A549 (cell line): ENCODE measurements at regions not wholly inside any gene's neighbourhood (a gene's known extent, or its start where the extent isn't known, plus 50 kb on each side); places are given as distances from the start of the nearest gene placed in this dataset.

Source experiments
- ATAC-seq, 2 experiments: fragments of 200-7000 bp in 1 of 2; fragments of >200 bp in 1 of 2; cut with Nextera tagmentation in 1 of 2; cut with Tn5 transposase in 1 of 2; 3 replicates each; pipeline versions ENCODE4 v1.8.0 to v1.9.1; 2018 to 2020; ENCODE audit warnings: mild to moderate bottlenecking in 1 of 2, moderate library complexity in 1 of 2
- CTCF ChIA-PET: fragments of 300-600 bp; sonication (Branson Sonifier 250); formaldehyde crosslinking; extraction: SDS; loops from one replicate; lab custom pipeline; 2021; ENCODE audit warnings: antibody characterized with exemption, inconsistent platforms; lab: Yijun Ruan, JAX
- POLR2A ChIA-PET: fragments of 350-600 bp; formaldehyde crosslinking; extraction: SDS; loops from one replicate; lab custom pipeline; 2021; ENCODE audit warnings: antibody characterized with exemption, inconsistent platforms; lab: Yijun Ruan, JAX
- DNase-seq, 2 experiments: peaks; one replicate each; pipeline versions ENCODE4 v3.0.0 to v3.0.0-alpha.2; 2011 to 2016; ENCODE audit warnings: low read depth in 1 of 2, low spot score in 1 of 2
- FAIRE-seq: peaks from 2 replicates; lab custom pipeline; 2011; peaks lifted over from hg19 to GRCh38; lab: Jason Lieb, UNC
- H3K27ac ChIP-seq, 2 experiments: fragments of >200 bp; sonication (Bioruptor Twin); formaldehyde crosslinking; 3 replicates each; pipeline ENCODE4 v1.5.1; 2016 to 2017
- H3K4me1 ChIP-seq: fragments of >200 bp; sonication (Bioruptor Twin); formaldehyde crosslinking; 3 replicates; pipeline ENCODE4 v1.6.1; 2016
- H3K4me2 ChIP-seq: fragments of >200 bp; sonication (Bioruptor Twin); formaldehyde crosslinking; 3 replicates; pipeline ENCODE4 v1.6.1; 2016
- H3K4me3 ChIP-seq: fragments of >200 bp; sonication (Bioruptor Twin); formaldehyde crosslinking; 3 replicates; pipeline ENCODE4 v1.5.1; 2016
- H3K9me3 ChIP-seq: fragments of >200 bp; sonication (Bioruptor Twin); formaldehyde crosslinking; 3 replicates; pipeline ENCODE4 v1.6.1; 2016
- ATOH8 ChIP-seq: fragments of 250-450 bp; sonication (Bioruptor Pico); IDR thresholded peaks from 2 replicates; pipeline ENCODE4 v1.5.0; 2020; ENCODE audit warnings: low read depth, mild to moderate bottlenecking, moderate library complexity
- BCL3 ChIP-seq: fragments of >200 bp; sonication (Bioruptor Twin); formaldehyde crosslinking; IDR thresholded peaks from 3 replicates; pipeline ENCODE4 v1.6.1; 2016
- CBX2 ChIP-seq: fragments of 200-600 bp; sonication (generic); IDR thresholded peaks from 2 replicates; pipeline ENCODE4 v1.6.1; 2016; ENCODE audit warnings: low read depth, mild to moderate bottlenecking, borderline replicate concordance
- CHD4 ChIP-seq: fragments of 200-600 bp; sonication (generic); IDR thresholded peaks from 2 replicates; pipeline ENCODE4 v1.6.1; 2016; ENCODE audit warnings: antibody characterized with exemption, mild to moderate bottlenecking, borderline replicate concordance
- CTCF ChIP-seq: fragments of >200 bp; sonication (Bioruptor Twin); formaldehyde crosslinking; IDR thresholded peaks from 3 replicates; pipeline ENCODE4 v1.5.1; 2016
- E2F6 ChIP-seq: IDR thresholded peaks from 2 replicates; pipeline ENCODE4 v1.6.1; 2012; ENCODE audit warnings: low read depth, borderline replicate concordance
- FOSB ChIP-seq: fragments of 250-450 bp; sonication (Bioruptor Pico); IDR thresholded peaks from 2 replicates; pipeline ENCODE4 v1.5.0; 2020; ENCODE audit warnings: mild to moderate bottlenecking, moderate library complexity
- FOSL2 ChIP-seq, 2 experiments: fragments of 450-650 bp in 1 of 2; fragments of >200 bp in 1 of 2; sonication (Bioruptor Twin) in 1 of 2; formaldehyde crosslinking; IDR thresholded peaks; 2 replicates each; pipeline versions ENCODE4 v1.5.0 to v1.6.1; 2016 to 2020; ENCODE audit warnings: mild to moderate bottlenecking in 1 of 2, moderate library complexity in 1 of 2
- FOXS1 ChIP-seq: fragments of 250-450 bp; sonication (Bioruptor Pico); IDR thresholded peaks from 2 replicates; pipeline ENCODE4 v1.5.0; 2020; ENCODE audit warnings: mild to moderate bottlenecking, moderate library complexity
- HDAC2 ChIP-seq: fragments of 200-600 bp; sonication (generic); IDR thresholded peaks from 2 replicates; pipeline ENCODE4 v1.6.1; 2016
- HMGXB4 ChIP-seq: fragments of 250-450 bp; sonication (Bioruptor Pico); IDR thresholded peaks from 2 replicates; pipeline ENCODE4 v1.5.0; 2021; ENCODE audit warnings: mild to moderate bottlenecking, moderate library complexity, borderline replicate concordance
- HOXA7 ChIP-seq: fragments of 250-450 bp; sonication (Bioruptor Pico); IDR thresholded peaks from 2 replicates; pipeline ENCODE4 v1.5.0; 2020; ENCODE audit warnings: mild to moderate bottlenecking, moderate library complexity
- JUNB ChIP-seq: fragments of >200 bp; sonication (Bioruptor Twin); formaldehyde crosslinking; IDR thresholded peaks from 2 replicates; pipeline ENCODE4 v1.6.1; 2016
- MAZ ChIP-seq: fragments of 150-350 bp; IDR thresholded peaks from 2 replicates; pipeline ENCODE4 v1.6.1; 2014; ENCODE audit warnings: antibody characterized with exemption, low read depth, low read length, borderline replicate concordance
- PHF8 ChIP-seq: fragments of 200-600 bp; sonication (generic); IDR thresholded peaks from 2 replicates; pipeline ENCODE4 v1.6.1; 2016; ENCODE audit warnings: low read depth, mild to moderate bottlenecking, antibody characterized with exemption, moderate library complexity, borderline replicate concordance
- POLR2A ChIP-seq: IDR thresholded peaks from 2 replicates; pipeline ENCODE4 v1.6.1; 2012; ENCODE audit warnings: mild to moderate bottlenecking, low read length
- POLR2AphosphoS2 ChIP-seq: conservative IDR thresholded peaks from 2 replicates; pipeline ENCODE4 v1.6.1; 2012; ENCODE audit warnings: low read length, improper control_type of control experiment, inconsistent platforms
- RARB ChIP-seq: fragments of 250-450 bp; sonication (Bioruptor Pico); IDR thresholded peaks from 2 replicates; pipeline ENCODE4 v1.8.0; 2021; ENCODE audit warnings: mild to moderate bottlenecking, moderate library complexity
- REST ChIP-seq: fragments of 200-600 bp; sonication (generic); IDR thresholded peaks from 2 replicates; pipeline ENCODE4 v1.6.1; 2016; ENCODE audit warnings: antibody characterized with exemption, mild to moderate bottlenecking, moderate library complexity
- SMC3 ChIP-seq: fragments of >200 bp; sonication (Bioruptor Twin); formaldehyde crosslinking; IDR thresholded peaks from 3 replicates; pipeline ENCODE4 v1.6.1; 2018; ENCODE audit warnings: inconsistent platforms
- ZFP36 ChIP-seq: fragments of 450-650 bp; IDR thresholded peaks from 2 replicates; pipeline ENCODE4 v1.6.1; 2014; ENCODE audit warnings: borderline replicate concordance; ENCODE audit not compliant: partially characterized antibody
- ZNF302 ChIP-seq: fragments of 250-450 bp; sonication (Bioruptor Pico); IDR thresholded peaks from 2 replicates; pipeline ENCODE4 v1.9.0; 2021; ENCODE audit warnings: inconsistent platforms, mild to moderate bottlenecking, moderate library complexity
- ZSCAN20 ChIP-seq: fragments of 250-450 bp; sonication (Bioruptor Pico); IDR thresholded peaks from 2 replicates; pipeline ENCODE4 v1.8.0; 2022; ENCODE audit warnings: mild to moderate bottlenecking, moderate library complexity
- WGBS: methylation state at CpG from one replicate; pipeline ENCODE4 v1.1.6; 2017; ENCODE audit errors: missing lambda C conversion rate; 5-methylcytosine and 5-hydroxymethylcytosine counted together

- CTCF ChIA-PET, result no interaction called here
- WGBS, result 2% methylated on average over 2 of the region's 2 CpGs
Observed at GRCh38 chr18:39039813-39040212, 1474.2 kb upstream of the CELF4 start.

GRCh38 chr18:39037925-39038324, 1472.3 kb upstream of the CELF4 start:
- ATAC-seq (no peak), FAIRE-seq (no peak), DNase-seq (no peak)
- H3K9me3 ChIP-seq, result no peaks in the 10 kb centered on the region
- no peak overlapping the region for H3K27ac ChIP-seq
- WGBS, result 0% methylated on average over 2 of the region's 2 CpGs
- H3K4me2 ChIP-seq, result no peak overlapping the region
- no peak for TF ChIP-seq PHF8
- TF ChIP-seq HOXA7 (CRISPR knock-in tag), result no peak
- no peak for TF ChIP-seq FOXS1 (CRISPR knock-in tag)
- no peak for TF ChIP-seq MAZ
- TF ChIP-seq FOSL2 (IDR thresholded peaks at IDR 0.05), result no peak
- no peak for TF ChIP-seq FOSL2 (CRISPR knock-in tag; IDR thresholded peaks at IDR 0.05)
- no peak for TF ChIP-seq ZSCAN20 (CRISPR knock-in tag)
- TF ChIP-seq CTCF, result no peak
- TF ChIP-seq SMC3, result no peak
- no peak for TF ChIP-seq CHD4
- TF ChIP-seq HMGXB4 (CRISPR knock-in tag), result no peak
- no peak for TF ChIP-seq JUNB
- TF ChIP-seq POLR2A, result no peak
- TF ChIP-seq CBX2, result no peak
- TF ChIP-seq FOSB (CRISPR knock-in tag), result no peak
- no peak for TF ChIP-seq POLR2AphosphoS2
- TF ChIP-seq REST, result no peak
- no peak for TF ChIP-seq HDAC2
- no peak for TF ChIP-seq ZFP36
- no peak for TF ChIP-seq RARB
- no peak for TF ChIP-seq ATOH8 (CRISPR knock-in tag)
- ChIA-PET CTCF (no interaction called here), POLR2A (no interaction called here)
- H3K4me1 ChIP-seq, result no peaks in the 10 kb centered on the region
- no peak overlapping the region for H3K4me3 ChIP-seq

More at GRCh38 chr18:39039813-39040212, 1474.2 kb upstream of the CELF4 start:
- POLR2A ChIA-PET, result no interaction called here
- Histone ChIP-seq H3K4me1 (no peaks in the 10 kb centered on the region), H3K27ac (no peak overlapping the region), H3K9me3 (no peaks in the 10 kb centered on the region), H3K4me3 (no peak overlapping the region), H3K4me2 (no peak overlapping the region)
- TF ChIP-seq ZNF302 (no peak), BCL3 (no peak), E2F6 (no peak)
- DNase-seq, result no peak
- ATAC-seq, result no peak
- FAIRE-seq, result no peak
